Neural cell (in vitro differentiated cells): ENCODE measurements at regions not wholly inside any gene's neighbourhood (a gene's known extent, or its start where the extent isn't known, plus 50 kb on each side); places are given as distances from the start of the nearest gene placed in this dataset.

Experiments used
- EZH2 ChIP-seq: fragments of 200-600, 300-800 bp; shearing (Covaris generic), sonication (generic); IDR thresholded peaks from 2 replicates; pipeline ENCODE4 v1.6.1; 2014; ENCODE audit warnings: antibody characterized with exemption, low read length, borderline replicate concordance, mild to moderate bottlenecking; ENCODE audit not compliant: insufficient read depth, poor library complexity, severe bottlenecking
- SMC3 ChIP-seq: fragments of 450-650 bp; conservative IDR thresholded peaks from 2 replicates; pipeline ENCODE4 v1.6.1; 2014; ENCODE audit warnings: antibody characterized with exemption, mild to moderate bottlenecking, moderate library complexity; ENCODE audit not compliant: poor library complexity
- TF ChIP-seq, protein P1 (sequence below): fragments of 450-650 bp; IDR thresholded peaks from 2 replicates; pipeline ENCODE4 v1.5.1; 2014; ENCODE audit warnings: antibody characterized with exemption, mild to moderate bottlenecking, moderate library complexity; ENCODE audit not compliant: poor library complexity, severe bottlenecking

GRCh38 chr10:10361301-10361885, 656.3 kb upstream of the CELF2 start:
- no peak for TF ChIP-seq SMC3
- TF ChIP-seq, protein P1, sequence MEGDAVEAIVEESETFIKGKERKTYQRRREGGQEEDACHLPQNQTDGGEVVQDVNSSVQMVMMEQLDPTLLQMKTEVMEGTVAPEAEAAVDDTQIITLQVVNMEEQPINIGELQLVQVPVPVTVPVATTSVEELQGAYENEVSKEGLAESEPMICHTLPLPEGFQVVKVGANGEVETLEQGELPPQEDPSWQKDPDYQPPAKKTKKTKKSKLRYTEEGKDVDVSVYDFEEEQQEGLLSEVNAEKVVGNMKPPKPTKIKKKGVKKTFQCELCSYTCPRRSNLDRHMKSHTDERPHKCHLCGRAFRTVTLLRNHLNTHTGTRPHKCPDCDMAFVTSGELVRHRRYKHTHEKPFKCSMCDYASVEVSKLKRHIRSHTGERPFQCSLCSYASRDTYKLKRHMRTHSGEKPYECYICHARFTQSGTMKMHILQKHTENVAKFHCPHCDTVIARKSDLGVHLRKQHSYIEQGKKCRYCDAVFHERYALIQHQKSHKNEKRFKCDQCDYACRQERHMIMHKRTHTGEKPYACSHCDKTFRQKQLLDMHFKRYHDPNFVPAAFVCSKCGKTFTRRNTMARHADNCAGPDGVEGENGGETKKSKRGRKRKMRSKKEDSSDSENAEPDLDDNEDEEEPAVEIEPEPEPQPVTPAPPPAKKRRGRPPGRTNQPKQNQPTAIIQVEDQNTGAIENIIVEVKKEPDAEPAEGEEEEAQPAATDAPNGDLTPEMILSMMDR = no peak
- TF ChIP-seq EZH2 = no peak
